ENCODE measurements at regions not wholly inside any gene's neighbourhood (a gene's known extent, or its start where the extent isn't known, plus 50 kb on each side); places are given as distances from the start of the nearest gene placed in this dataset.

DNA sequence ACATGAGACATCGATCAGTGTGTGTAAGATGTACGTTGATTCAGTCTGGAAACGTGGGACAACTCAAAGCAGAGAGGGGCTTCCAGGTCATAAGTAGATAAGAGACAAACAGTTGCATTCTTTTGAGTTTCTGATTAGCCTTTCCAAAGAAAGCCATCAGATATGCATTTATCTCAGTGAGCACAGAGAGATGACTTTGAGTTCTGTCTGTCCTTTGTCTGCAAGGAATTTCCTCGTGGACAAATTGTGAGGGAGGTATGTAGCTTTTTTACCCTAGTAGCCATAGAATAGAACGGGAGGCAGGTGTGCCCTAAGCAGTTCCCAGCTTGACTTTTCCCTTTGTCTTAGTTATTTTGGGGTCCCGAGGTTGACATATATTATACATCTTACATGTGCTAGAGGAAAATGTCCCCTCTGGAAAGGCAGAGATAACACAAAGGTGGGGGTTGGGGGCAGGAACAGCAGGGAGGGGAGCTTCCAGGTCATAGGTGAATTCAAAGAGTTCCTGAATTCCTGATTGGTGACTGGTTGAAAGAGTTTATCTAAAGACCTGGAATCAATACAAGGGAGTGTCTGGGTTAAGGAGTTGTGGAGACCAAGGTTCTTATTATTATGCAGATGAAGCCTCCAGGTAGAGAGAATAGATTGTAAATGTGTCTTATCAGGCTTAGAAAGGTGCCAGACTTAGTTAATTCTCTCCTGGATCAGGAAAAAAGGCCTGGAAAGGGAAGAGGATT lies 237.0 kb downstream of the NFATC2 start:
- Mint-ChIP-seq H3K9me3 (ENCODE audit: low read depth) (peaks cover 6% of the 10 kb centered on the region), H3K27ac (ENCODE audit: unreplicated experiment) (no peak overlapping the region), H3K4me3 (ENCODE audit: unreplicated experiment) (no peak overlapping the region), H3K36me3 (ENCODE audit: low read depth) (peaks cover 2% of the 10 kb centered on the region), H3K4me1 (ENCODE audit: low read depth) (peaks cover 7% of the 10 kb centered on the region), H3K27me3 (ENCODE audit: low read depth) (no peaks in the 10 kb centered on the region)
- no peak for DNase-seq (ENCODE audit: low spot score)
- TF ChIP-seq, protein P1, sequence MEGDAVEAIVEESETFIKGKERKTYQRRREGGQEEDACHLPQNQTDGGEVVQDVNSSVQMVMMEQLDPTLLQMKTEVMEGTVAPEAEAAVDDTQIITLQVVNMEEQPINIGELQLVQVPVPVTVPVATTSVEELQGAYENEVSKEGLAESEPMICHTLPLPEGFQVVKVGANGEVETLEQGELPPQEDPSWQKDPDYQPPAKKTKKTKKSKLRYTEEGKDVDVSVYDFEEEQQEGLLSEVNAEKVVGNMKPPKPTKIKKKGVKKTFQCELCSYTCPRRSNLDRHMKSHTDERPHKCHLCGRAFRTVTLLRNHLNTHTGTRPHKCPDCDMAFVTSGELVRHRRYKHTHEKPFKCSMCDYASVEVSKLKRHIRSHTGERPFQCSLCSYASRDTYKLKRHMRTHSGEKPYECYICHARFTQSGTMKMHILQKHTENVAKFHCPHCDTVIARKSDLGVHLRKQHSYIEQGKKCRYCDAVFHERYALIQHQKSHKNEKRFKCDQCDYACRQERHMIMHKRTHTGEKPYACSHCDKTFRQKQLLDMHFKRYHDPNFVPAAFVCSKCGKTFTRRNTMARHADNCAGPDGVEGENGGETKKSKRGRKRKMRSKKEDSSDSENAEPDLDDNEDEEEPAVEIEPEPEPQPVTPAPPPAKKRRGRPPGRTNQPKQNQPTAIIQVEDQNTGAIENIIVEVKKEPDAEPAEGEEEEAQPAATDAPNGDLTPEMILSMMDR (IDR thresholded peaks at IDR 0.05): no peak

DNA sequence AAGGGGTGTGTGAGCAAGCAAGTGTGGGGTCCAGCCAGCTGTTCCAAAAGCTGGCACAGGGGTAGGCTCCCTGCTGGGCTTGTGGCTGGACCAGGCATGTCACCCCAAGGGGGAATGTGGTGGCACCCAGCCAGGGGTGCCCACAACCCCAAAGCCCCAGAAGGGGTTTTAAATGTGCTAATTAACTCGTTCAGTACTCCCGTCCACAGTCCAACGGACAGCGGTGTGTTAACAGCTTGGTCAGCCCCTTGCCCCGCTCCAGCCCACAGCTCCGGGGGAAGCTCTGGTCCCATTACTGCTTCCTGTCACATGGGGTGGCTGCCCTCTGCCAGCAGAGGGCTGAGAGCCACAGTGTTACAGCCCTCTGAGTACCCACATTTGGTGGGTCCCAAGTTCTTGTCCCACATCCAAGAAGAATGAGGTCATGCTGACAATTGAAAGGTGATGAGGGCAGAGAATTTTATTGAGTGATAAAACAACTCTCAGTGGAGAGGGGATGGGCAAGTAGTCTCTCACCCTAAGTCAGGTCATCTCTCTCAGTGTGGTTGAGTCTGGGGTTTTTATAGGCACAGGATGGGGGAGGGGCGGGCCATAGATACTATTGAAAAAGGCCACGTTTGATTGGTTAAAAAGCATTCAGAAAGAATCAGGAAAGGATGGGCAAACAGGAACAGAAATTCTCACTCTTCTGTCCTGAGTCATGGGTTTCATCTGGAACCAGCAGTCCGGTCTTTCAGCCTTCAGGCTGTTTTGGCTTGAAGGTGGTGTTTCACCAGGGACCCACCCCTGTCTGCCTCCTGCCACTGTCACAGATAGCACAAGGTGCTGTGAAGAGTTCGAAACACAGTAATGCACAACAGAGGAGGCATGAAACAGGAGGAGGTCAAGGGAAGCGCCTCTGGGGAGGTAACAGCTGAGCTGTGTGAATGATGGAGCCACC lies 238.5 kb downstream of the NFATC2 start:
- Mint-ChIP-seq H3K4me3 (ENCODE audit: unreplicated experiment) (no peak overlapping the region), H3K27me3 (ENCODE audit: low read depth) (no peaks in the 10 kb centered on the region), H3K36me3 (ENCODE audit: low read depth) (peaks cover 6% of the 10 kb centered on the region), H3K9me3 (ENCODE audit: low read depth) (peaks cover 12% of the 10 kb centered on the region), H3K27ac (ENCODE audit: unreplicated experiment) (no peak overlapping the region), H3K4me1 (ENCODE audit: low read depth) (peaks cover 7% of the 10 kb centered on the region)
- TF ChIP-seq, protein P1 (IDR thresholded peaks at IDR 0.05): no peak
- no peak for DNase-seq (ENCODE audit: low spot score)

DNA sequence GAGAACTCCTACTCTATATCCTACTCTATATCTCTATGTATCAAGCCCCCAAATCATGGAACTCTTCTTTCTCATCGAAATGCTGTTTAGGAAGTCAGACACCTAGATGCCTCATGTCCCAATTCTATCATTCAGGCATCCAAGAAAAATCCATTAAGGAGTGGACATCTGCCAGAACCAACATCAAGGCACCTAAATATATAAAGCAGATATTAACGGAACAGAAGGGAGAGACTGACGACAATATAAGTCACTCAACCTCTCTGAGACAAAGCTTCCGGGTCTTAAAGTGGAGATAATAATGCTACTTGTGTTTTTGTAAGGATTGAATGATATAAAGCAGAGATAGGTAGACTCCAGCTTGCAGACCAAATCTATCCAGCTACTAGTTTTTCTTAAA lies 241.5 kb downstream of the NFATC2 start:
- Mint-ChIP-seq H3K36me3 (ENCODE audit: low read depth) (peaks cover 6% of the 10 kb centered on the region), H3K9me3 (ENCODE audit: low read depth) (peaks cover 12% of the 10 kb centered on the region)

DNA sequence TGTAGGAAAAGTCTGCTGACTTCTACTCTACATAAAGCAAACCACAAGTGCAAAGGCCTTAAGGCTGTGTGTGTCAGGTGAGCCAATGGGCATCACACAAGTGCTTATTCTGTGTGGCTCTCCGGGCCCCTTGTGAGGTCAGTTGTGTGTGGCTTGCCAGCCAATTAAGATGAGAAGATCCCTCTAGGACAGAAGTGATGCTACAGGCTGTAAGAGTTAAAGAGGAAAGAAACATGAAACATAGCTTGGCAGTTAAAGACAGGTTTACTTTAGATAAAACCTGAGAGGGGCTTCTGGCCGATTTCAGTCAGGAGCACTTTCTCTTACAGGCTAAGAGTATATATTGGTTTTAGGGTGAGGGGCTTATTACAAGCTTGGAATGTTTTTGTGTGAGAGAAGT lies 242.4 kb downstream of the NFATC2 start:
- H3K27me3 Mint-ChIP-seq (ENCODE audit: low read depth): no peaks in the 10 kb centered on the region
- no peak overlapping the region for H3K4me3 Mint-ChIP-seq (ENCODE audit: unreplicated experiment)
- peaks cover 6% of the 10 kb centered on the region for H3K36me3 Mint-ChIP-seq (ENCODE audit: low read depth)
- TF ChIP-seq, protein P1 (IDR thresholded peaks at IDR 0.05): no peak
- DNase-seq (ENCODE audit: low spot score): no peak
- H3K27ac Mint-ChIP-seq (ENCODE audit: unreplicated experiment): no peak overlapping the region
- peaks cover 12% of the 10 kb centered on the region for H3K9me3 Mint-ChIP-seq (ENCODE audit: low read depth)
- H3K4me1 Mint-ChIP-seq (ENCODE audit: low read depth): peaks cover 6% of the 10 kb centered on the region

More for the DNA sequence above, 241.5 kb downstream of the NFATC2 start:
- no peak overlapping the region for H3K4me3 Mint-ChIP-seq (ENCODE audit: unreplicated experiment)
- H3K27me3 Mint-ChIP-seq (ENCODE audit: low read depth): no peaks in the 10 kb centered on the region
- no peak overlapping the region for H3K27ac Mint-ChIP-seq (ENCODE audit: unreplicated experiment)
- H3K4me1 Mint-ChIP-seq (ENCODE audit: low read depth): peaks cover 6% of the 10 kb centered on the region
- no peak for DNase-seq (ENCODE audit: low spot score)
- TF ChIP-seq, protein P1 (IDR thresholded peaks at IDR 0.05): no peak

DNA sequence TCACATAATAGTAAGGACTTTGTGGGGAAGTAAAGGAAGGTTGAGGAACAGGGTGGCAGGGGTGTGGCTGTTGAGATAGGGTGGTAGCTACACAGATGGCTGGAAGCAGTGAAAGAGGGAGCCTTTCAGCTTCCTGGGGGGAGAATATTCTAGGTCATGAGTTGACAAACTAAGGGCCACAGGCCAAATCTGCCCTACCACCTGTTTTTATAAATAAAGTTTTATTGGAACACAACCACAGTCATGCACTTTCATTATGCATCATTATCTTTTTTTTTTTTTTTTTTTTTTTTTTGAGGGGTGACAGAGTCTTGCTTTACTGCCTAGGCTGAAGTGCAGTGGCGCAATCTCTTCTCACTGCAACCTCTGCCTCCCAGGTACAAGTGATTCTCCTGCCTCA lies 243.1 kb downstream of the NFATC2 start:
- no peak for DNase-seq (ENCODE audit: low spot score)
- Mint-ChIP-seq H3K27me3 (ENCODE audit: low read depth) (no peaks in the 10 kb centered on the region), H3K4me1 (ENCODE audit: low read depth) (peaks cover 6% of the 10 kb centered on the region), H3K9me3 (ENCODE audit: low read depth) (peaks cover 12% of the 10 kb centered on the region), H3K36me3 (ENCODE audit: low read depth) (peaks cover 6% of the 10 kb centered on the region), H3K27ac (ENCODE audit: unreplicated experiment) (no peak overlapping the region), H3K4me3 (ENCODE audit: unreplicated experiment) (no peak overlapping the region)
- TF ChIP-seq, protein P1 (IDR thresholded peaks at IDR 0.05): no peak

Data from chondrocyte (in vitro differentiated cells).